ENCODE measurements at regions not wholly inside any gene's neighbourhood (a gene's known extent, or its start where the extent isn't known, plus 50 kb on each side); places are given as distances from the start of the nearest gene placed in this dataset.

GRCh38 chr10:106402458-106402857, 762.0 kb downstream of the SORCS1 start:
- Histone ChIP-seq H2BK12ac (ENCODE audit: low read length) (no peak overlapping the region), H3K23ac (ENCODE audit: low read length) (no peak overlapping the region), H2AK5ac (ENCODE audit: low read length) (no peak overlapping the region), H3K27me3 (ENCODE audit: insufficient read depth, low read length) (no peaks in the 10 kb centered on the region), H3K36me3 (ENCODE audit: control insufficient read depth in 1 of 2, insufficient read depth in 2 of 2, low read length in 2 of 2) (no peaks in the 10 kb centered on the region), H2BK5ac (ENCODE audit: low read depth, low read length, poor library complexity) (no peak overlapping the region), H3K27ac (ENCODE audit: low read depth, low read length) (no peak overlapping the region), H3K79me2 (ENCODE audit: control insufficient read depth, insufficient read depth, low read length, poor library complexity) (no peaks in the 10 kb centered on the region), H3K4me3 (ENCODE audit: low read depth, low read length) (no peak overlapping the region), H3K4me1 (ENCODE audit: control insufficient read depth in 1 of 2, insufficient read depth in 2 of 2, low read length in 2 of 2) (no peaks in the 10 kb centered on the region), H3K14ac (ENCODE audit: low read length) (no peak overlapping the region), H3K4me2 (ENCODE audit: low read length) (no peak overlapping the region), H3K9ac (ENCODE audit: low read length) (no peak overlapping the region), H2AFZ (ENCODE audit: insufficient read depth, low read length, poor library complexity) (no peak overlapping the region), H2BK120ac (ENCODE audit: insufficient read depth, low read length, poor library complexity) (no peak overlapping the region), H4K91ac (ENCODE audit: low read depth, low read length) (no peak overlapping the region), H4K12ac (ENCODE audit: low read depth, low read length) (no peak overlapping the region), H3K4ac (ENCODE audit: low read depth, low read length) (no peak overlapping the region), H3K79me1 (ENCODE audit: low read length) (no peaks in the 10 kb centered on the region), H4K8ac (ENCODE audit: low read depth, low read length) (no peak overlapping the region), H3K18ac (ENCODE audit: low read length) (no peak overlapping the region), H3K9me3 (ENCODE audit: insufficient read depth, low read depth, low read length) (no peaks in the 10 kb centered on the region)
- no CpG with 5 or more reads among the region's 2 CpGs for WGBS (ENCODE audit: extremely low coverage, insufficient coverage, insufficient read length)
- DNase-seq: no peak

GRCh38 chr10:106401967-106402366, 762.5 kb downstream of the SORCS1 start:
- DNase-seq: no peak
- Histone ChIP-seq H3K79me1 (ENCODE audit: low read length) (no peaks in the 10 kb centered on the region), H3K9me3 (ENCODE audit: insufficient read depth, low read depth, low read length) (no peaks in the 10 kb centered on the region), H4K91ac (ENCODE audit: low read depth, low read length) (no peak overlapping the region), H2AK5ac (ENCODE audit: low read length) (no peak overlapping the region), H3K23ac (ENCODE audit: low read length) (no peak overlapping the region), H4K12ac (ENCODE audit: low read depth, low read length) (no peak overlapping the region), H2BK120ac (ENCODE audit: insufficient read depth, low read length, poor library complexity) (no peak overlapping the region), H2AFZ (ENCODE audit: insufficient read depth, low read length, poor library complexity) (no peak overlapping the region), H2BK5ac (ENCODE audit: low read depth, low read length, poor library complexity) (no peak overlapping the region), H3K18ac (ENCODE audit: low read length) (no peak overlapping the region), H4K8ac (ENCODE audit: low read depth, low read length) (no peak overlapping the region), H3K4me3 (ENCODE audit: low read depth, low read length) (no peak overlapping the region), H3K27me3 (ENCODE audit: insufficient read depth, low read length) (no peaks in the 10 kb centered on the region), H3K4me1 (ENCODE audit: control insufficient read depth in 1 of 2, insufficient read depth in 2 of 2, low read length in 2 of 2) (no peaks in the 10 kb centered on the region), H3K79me2 (ENCODE audit: control insufficient read depth, insufficient read depth, low read length, poor library complexity) (no peaks in the 10 kb centered on the region), H2BK12ac (ENCODE audit: low read length) (no peak overlapping the region), H3K14ac (ENCODE audit: low read length) (no peak overlapping the region), H3K4me2 (ENCODE audit: low read length) (no peak overlapping the region), H3K9ac (ENCODE audit: low read length) (no peak overlapping the region), H3K27ac (ENCODE audit: low read depth, low read length) (no peak overlapping the region), H3K36me3 (ENCODE audit: control insufficient read depth in 1 of 2, insufficient read depth in 2 of 2, low read length in 2 of 2) (no peaks in the 10 kb centered on the region), H3K4ac (ENCODE audit: low read depth, low read length) (no peak overlapping the region)

GRCh38 chr10:106401161-106401560, 763.3 kb downstream of the SORCS1 start:
- Histone ChIP-seq H2BK120ac (ENCODE audit: insufficient read depth, low read length, poor library complexity) (no peak overlapping the region), H2AFZ (ENCODE audit: insufficient read depth, low read length, poor library complexity) (no peak overlapping the region), H3K79me1 (ENCODE audit: low read length) (no peaks in the 10 kb centered on the region), H2AK5ac (ENCODE audit: low read length) (no peak overlapping the region), H3K18ac (ENCODE audit: low read length) (no peak overlapping the region), H3K27me3 (ENCODE audit: insufficient read depth, low read length) (no peaks in the 10 kb centered on the region), H4K8ac (ENCODE audit: low read depth, low read length) (no peak overlapping the region), H3K36me3 (ENCODE audit: control insufficient read depth in 1 of 2, insufficient read depth in 2 of 2, low read length in 2 of 2) (no peaks in the 10 kb centered on the region), H3K27ac (ENCODE audit: low read depth, low read length) (no peak overlapping the region), H2BK5ac (ENCODE audit: low read depth, low read length, poor library complexity) (no peak overlapping the region), H2BK12ac (ENCODE audit: low read length) (no peak overlapping the region), H3K4me2 (ENCODE audit: low read length) (no peak overlapping the region), H4K91ac (ENCODE audit: low read depth, low read length) (no peak overlapping the region), H3K79me2 (ENCODE audit: control insufficient read depth, insufficient read depth, low read length, poor library complexity) (no peaks in the 10 kb centered on the region), H3K4me1 (ENCODE audit: control insufficient read depth in 1 of 2, insufficient read depth in 2 of 2, low read length in 2 of 2) (no peaks in the 10 kb centered on the region), H3K4ac (ENCODE audit: low read depth, low read length) (no peak overlapping the region), H3K14ac (ENCODE audit: low read length) (no peak overlapping the region), H3K4me3 (ENCODE audit: low read depth, low read length) (no peak overlapping the region), H3K9me3 (ENCODE audit: insufficient read depth, low read depth, low read length) (no peaks in the 10 kb centered on the region), H3K9ac (ENCODE audit: low read length) (no peak overlapping the region), H3K23ac (ENCODE audit: low read length) (no peak overlapping the region), H4K12ac (ENCODE audit: low read depth, low read length) (no peak overlapping the region)
- no peak for DNase-seq

GRCh38 chr10:106399112-106399511, 765.4 kb downstream of the SORCS1 start:
- Histone ChIP-seq H3K4me1 (ENCODE audit: control insufficient read depth in 1 of 2, insufficient read depth in 2 of 2, low read length in 2 of 2) (no peaks in the 10 kb centered on the region), H3K27ac (ENCODE audit: low read depth, low read length) (no peak overlapping the region), H4K8ac (ENCODE audit: low read depth, low read length) (no peak overlapping the region), H2BK5ac (ENCODE audit: low read depth, low read length, poor library complexity) (no peak overlapping the region), H2BK12ac (ENCODE audit: low read length) (no peak overlapping the region), H2AK5ac (ENCODE audit: low read length) (no peak overlapping the region), H3K27me3 (ENCODE audit: insufficient read depth, low read length) (no peaks in the 10 kb centered on the region), H3K9me3 (ENCODE audit: insufficient read depth, low read depth, low read length) (no peaks in the 10 kb centered on the region), H3K4me2 (ENCODE audit: low read length) (no peak overlapping the region), H3K23ac (ENCODE audit: low read length) (no peak overlapping the region), H3K9ac (ENCODE audit: low read length) (no peak overlapping the region), H3K79me2 (ENCODE audit: control insufficient read depth, insufficient read depth, low read length, poor library complexity) (no peaks in the 10 kb centered on the region), H2BK120ac (ENCODE audit: insufficient read depth, low read length, poor library complexity) (no peak overlapping the region), H3K18ac (ENCODE audit: low read length) (no peak overlapping the region), H3K36me3 (ENCODE audit: control insufficient read depth in 1 of 2, insufficient read depth in 2 of 2, low read length in 2 of 2) (no peaks in the 10 kb centered on the region), H3K79me1 (ENCODE audit: low read length) (no peaks in the 10 kb centered on the region), H4K12ac (ENCODE audit: low read depth, low read length) (no peak overlapping the region), H4K91ac (ENCODE audit: low read depth, low read length) (no peak overlapping the region), H3K4ac (ENCODE audit: low read depth, low read length) (no peak overlapping the region), H2AFZ (ENCODE audit: insufficient read depth, low read length, poor library complexity) (no peak overlapping the region), H3K14ac (ENCODE audit: low read length) (no peak overlapping the region), H3K4me3 (ENCODE audit: low read depth, low read length) (no peak overlapping the region)
- no peak for DNase-seq
- whole genome bisulfite sequencing (ENCODE audit: extremely low coverage, insufficient coverage, insufficient read length): no CpG with 5 or more reads among the region's 4 CpGs

GRCh38 chr10:106396192-106396591, 768.3 kb downstream of the SORCS1 start:
- H3K14ac ChIP-seq (ENCODE audit: low read length): no peak overlapping the region
- no peak overlapping the region for H2BK5ac ChIP-seq (ENCODE audit: low read depth, low read length, poor library complexity)
- H3K18ac ChIP-seq (ENCODE audit: low read length): no peak overlapping the region
- no peak overlapping the region for H3K4me2 ChIP-seq (ENCODE audit: low read length)
- H3K4me3 ChIP-seq (ENCODE audit: low read depth, low read length): no peak overlapping the region
- H2AK5ac ChIP-seq (ENCODE audit: low read length): no peak overlapping the region
- no peak overlapping the region for H4K8ac ChIP-seq (ENCODE audit: low read depth, low read length)
- no peak overlapping the region for H3K4ac ChIP-seq (ENCODE audit: low read depth, low read length)
- H2BK120ac ChIP-seq (ENCODE audit: insufficient read depth, low read length, poor library complexity): no peak overlapping the region
- no peak overlapping the region for H4K12ac ChIP-seq (ENCODE audit: low read depth, low read length)
- no peak overlapping the region for H3K23ac ChIP-seq (ENCODE audit: low read length)
- no peaks in the 10 kb centered on the region for H3K36me3 ChIP-seq (ENCODE audit: control insufficient read depth in 1 of 2, insufficient read depth in 2 of 2, low read length in 2 of 2)
- H2AFZ ChIP-seq (ENCODE audit: insufficient read depth, low read length, poor library complexity): no peak overlapping the region
- no peak overlapping the region for H3K27ac ChIP-seq (ENCODE audit: low read depth, low read length)
- no peaks in the 10 kb centered on the region for H3K27me3 ChIP-seq (ENCODE audit: insufficient read depth, low read length)
- no CpG with 5 or more reads among the region's 2 CpGs for WGBS (ENCODE audit: extremely low coverage, insufficient coverage, insufficient read length)
- no peaks in the 10 kb centered on the region for H3K4me1 ChIP-seq (ENCODE audit: control insufficient read depth in 1 of 2, insufficient read depth in 2 of 2, low read length in 2 of 2)
- no peaks in the 10 kb centered on the region for H3K9me3 ChIP-seq (ENCODE audit: insufficient read depth, low read depth, low read length)
- no peaks in the 10 kb centered on the region for H3K79me2 ChIP-seq (ENCODE audit: control insufficient read depth, insufficient read depth, low read length, poor library complexity)
- H4K91ac ChIP-seq (ENCODE audit: low read depth, low read length): no peak overlapping the region
- H3K79me1 ChIP-seq (ENCODE audit: low read length): no peaks in the 10 kb centered on the region
- no peak for DNase-seq
- H2BK12ac ChIP-seq (ENCODE audit: low read length): no peak overlapping the region
- H3K9ac ChIP-seq (ENCODE audit: low read length): no peak overlapping the region

Data from trophoblast cell (in vitro differentiated cells and primary cell).